GM12892 (cell line): ENCODE measurements at regions not wholly inside any gene's neighbourhood (a gene's known extent, or its start where the extent isn't known, plus 50 kb on each side); places are given as distances from the start of the nearest gene placed in this dataset.

Experiments
- DNase-seq: peaks from one replicate; pipeline ENCODE4 v3.0.0; 2011; ENCODE audit not compliant: insufficient read length
- FAIRE-seq: peaks from 2 replicates; lab custom pipeline; 2011; peaks lifted over from hg19 to GRCh38; lab: Jason Lieb, UNC
- POLR2A ChIP-seq: IDR thresholded peaks from 2 replicates; pipeline ENCODE4 v1.6.1; 2011; ENCODE audit warnings: low read depth, low read length, control low read depth
- POLR2AphosphoS5 ChIP-seq: IDR thresholded peaks from 2 replicates; pipeline ENCODE4 v1.6.1; 2011; ENCODE audit warnings: low read depth, low read length, control low read depth
- TAF1 ChIP-seq: IDR thresholded peaks from 2 replicates; pipeline ENCODE4 v1.6.1; 2011; ENCODE audit warnings: low read depth, mild to moderate bottlenecking, control low read depth, low read length, borderline replicate concordance

DNA sequence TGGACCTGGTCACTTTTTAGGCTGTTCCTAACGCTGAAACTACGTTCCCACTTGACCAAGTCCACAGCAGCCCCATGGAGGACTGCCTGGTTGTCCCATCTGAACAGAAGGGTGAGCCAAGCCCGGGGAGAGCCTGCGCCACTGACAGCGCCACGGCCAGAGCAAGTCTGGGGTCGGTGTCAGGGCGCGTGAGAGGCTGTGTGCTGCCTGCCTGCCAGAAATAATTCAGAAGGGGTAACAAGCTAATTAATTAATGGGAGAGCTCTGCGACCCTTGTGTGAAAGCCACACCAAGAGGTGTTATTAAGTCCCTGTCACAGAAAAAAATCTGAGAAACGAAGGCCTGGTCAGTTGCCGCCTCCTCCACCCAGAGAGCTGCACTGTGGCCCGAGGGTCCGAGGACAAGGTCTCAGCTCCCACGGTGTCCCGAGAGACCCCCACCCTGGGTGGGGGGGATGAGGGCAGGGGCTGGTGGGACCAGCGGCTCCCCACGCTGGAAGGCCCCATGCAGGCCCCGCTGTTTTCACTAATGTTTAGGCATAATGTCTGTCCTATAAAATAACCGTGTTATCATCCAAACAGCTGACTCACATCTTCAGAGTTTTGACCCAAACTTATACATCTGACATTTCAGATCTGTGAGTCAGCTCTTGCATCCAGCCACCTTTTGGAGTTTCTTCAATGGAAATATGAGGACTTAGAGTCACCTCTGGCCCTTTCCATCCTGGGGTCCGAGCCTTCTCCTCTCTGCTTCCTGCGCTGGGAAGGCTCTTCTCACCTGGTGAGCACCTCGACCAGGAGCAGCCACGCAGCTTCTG is 58.5 kb downstream of the DLL1 start:
- FAIRE-seq (no peak), DNase-seq (no peak)
- TF ChIP-seq POLR2A (no peak), TAF1 (no peak), POLR2AphosphoS5 (no peak)

DNA sequence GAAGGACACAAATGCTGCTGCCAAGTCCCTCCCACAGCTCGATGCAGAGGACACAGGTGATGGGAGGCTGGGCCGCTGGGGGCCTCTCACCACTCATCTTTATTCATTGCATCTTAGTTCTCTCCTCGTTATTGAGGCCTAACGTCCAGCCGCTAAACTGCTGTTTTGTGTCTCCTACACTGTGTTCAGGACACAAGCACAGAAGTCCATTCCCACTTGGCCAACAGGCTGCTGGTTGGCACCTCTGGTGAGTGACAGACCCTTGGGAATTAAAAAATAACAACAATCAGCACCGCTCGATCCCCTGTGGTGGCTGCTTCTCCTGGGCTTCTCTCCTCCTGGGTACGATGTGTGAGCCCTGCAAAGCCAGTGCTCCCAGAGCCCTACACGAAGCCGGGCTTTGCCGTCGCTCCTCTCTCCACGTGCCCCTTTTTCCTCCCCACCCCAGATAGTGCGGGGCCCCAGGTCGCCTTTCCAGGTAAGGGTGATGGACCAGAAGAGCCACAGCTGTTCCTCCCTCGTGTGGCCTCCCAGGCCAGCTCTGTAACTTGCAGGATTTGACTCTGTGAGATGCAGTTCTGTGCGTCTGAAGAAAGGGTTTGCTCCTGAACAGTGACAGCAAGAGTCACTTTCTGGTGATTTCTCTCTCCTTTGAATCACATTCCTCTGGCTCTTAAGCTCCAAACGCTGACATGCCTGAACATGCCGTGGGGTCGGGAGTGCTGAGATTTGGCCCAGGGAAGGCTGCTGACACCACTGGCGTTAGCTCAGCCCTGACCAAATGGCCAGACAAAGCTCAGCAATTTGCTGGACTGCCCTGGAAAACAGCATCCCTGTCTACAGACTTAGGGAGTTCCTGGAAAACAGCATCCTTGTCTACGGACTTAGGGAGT is 59.3 kb downstream of the DLL1 start:
- FAIRE-seq (no peak), DNase-seq (no peak)
- TF ChIP-seq POLR2AphosphoS5 (no peak), POLR2A (no peak), TAF1 (no peak)

DNA sequence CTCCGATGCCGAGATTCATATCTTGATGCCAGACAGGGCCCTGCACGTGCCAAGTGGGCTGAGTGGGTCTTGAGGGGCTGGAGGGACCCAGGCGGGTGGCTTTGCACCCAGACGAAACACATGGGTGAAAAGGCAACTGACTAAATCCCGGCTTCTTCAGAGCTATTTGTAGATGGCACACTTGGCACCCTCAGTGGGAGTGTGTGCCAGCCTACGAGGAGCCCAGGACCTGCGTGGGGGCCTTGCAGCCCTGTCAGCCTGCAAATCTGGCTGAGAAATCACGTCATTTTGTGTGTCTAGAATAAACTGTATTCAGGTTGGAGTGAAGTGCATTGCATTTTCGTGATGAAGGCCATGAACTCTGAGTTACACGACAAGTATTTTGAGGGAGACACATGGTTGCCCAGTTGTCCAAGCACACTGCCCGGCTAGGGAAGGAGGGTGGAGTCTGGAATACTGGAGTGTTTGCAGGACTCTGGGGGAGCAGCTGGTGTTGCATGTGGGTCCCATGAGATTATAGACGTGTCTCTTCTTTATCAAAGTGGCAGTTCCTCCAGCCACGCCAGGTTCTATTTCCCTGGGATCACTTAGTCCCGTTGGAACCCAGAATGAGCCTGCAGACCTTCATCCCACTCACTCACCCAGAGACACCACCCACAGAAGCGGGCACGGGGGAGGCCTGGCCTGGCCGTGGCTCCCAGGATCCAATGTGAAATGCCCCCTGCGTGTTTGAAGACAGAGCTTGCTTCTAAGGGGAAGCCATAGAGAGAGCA is 60.2 kb downstream of the DLL1 start:
- no peak for DNase-seq
- TF ChIP-seq POLR2AphosphoS5: no peak
- no peak for TF ChIP-seq POLR2A
- no peak for TF ChIP-seq TAF1

GRCh38 chr6:170229851-170230519 is 60.9 kb downstream of the DLL1 start:
- FAIRE-seq (no peak), DNase-seq (no peak)
- TF ChIP-seq POLR2AphosphoS5 (no peak), POLR2A (no peak), TAF1 (no peak)

More for the DNA sequence above, 60.2 kb downstream of the DLL1 start:
- FAIRE-seq: no peak

GRCh38 chr6:170229396-170229795 is 61.5 kb downstream of the DLL1 start:
- FAIRE-seq: no peak
- DNase-seq: no peak
- TF ChIP-seq POLR2AphosphoS5: no peak
- no peak for TF ChIP-seq POLR2A
- TF ChIP-seq TAF1: no peak

DNA sequence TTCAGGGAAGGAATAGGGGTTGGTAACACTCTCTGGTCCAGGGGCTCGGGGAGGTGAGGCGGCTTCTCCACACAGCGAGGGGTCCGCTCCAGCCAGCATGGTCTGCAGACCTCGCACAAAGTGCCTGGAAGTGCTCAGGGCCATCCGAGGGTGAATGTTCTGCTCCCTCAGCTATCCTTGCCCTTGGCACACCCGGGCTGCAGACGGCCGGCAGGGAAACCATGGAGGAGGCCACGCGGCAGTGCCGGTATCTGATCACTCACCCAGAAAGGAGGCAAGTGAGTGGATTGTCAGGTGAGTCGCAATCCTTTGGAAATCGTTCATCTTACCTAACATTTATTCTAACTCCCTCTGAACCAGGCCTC is 62.0 kb downstream of the DLL1 start:
- DNase-seq: no peak
- TF ChIP-seq TAF1 (no peak), POLR2A (no peak), POLR2AphosphoS5 (no peak)
- no peak for FAIRE-seq

- DNase-seq: no peak
- FAIRE-seq: no peak
- TF ChIP-seq POLR2A (no peak), TAF1 (no peak), POLR2AphosphoS5 (no peak)
Measured at GRCh38 chr6:170227996-170228945, 62.6 kb downstream of the DLL1 start.

- DNase-seq (no peak), FAIRE-seq (no peak)
- TF ChIP-seq TAF1: no peak
- TF ChIP-seq POLR2AphosphoS5: no peak
- no peak for TF ChIP-seq POLR2A
Measured at GRCh38 chr6:170227521-170227983, 63.3 kb downstream of the DLL1 start.

- no peak for TF ChIP-seq POLR2A
- TF ChIP-seq TAF1: no peak
- no peak for TF ChIP-seq POLR2AphosphoS5
- FAIRE-seq (no peak), DNase-seq (no peak)
Measured at GRCh38 chr6:170226647-170227046, 64.2 kb downstream of the DLL1 start.

- FAIRE-seq: no peak
- no peak for DNase-seq
Measured at GRCh38 chr6:170225852-170226417, 64.9 kb downstream of the DLL1 start.

More at GRCh38 chr6:170225852-170226417, 64.9 kb downstream of the DLL1 start:
- TF ChIP-seq POLR2AphosphoS5 (no peak), TAF1 (no peak)
